ENCODE measurements at regions not wholly inside any gene's neighbourhood (a gene's known extent, or its start where the extent isn't known, plus 50 kb on each side); places are given as distances from the start of the nearest gene placed in this dataset.

DNA sequence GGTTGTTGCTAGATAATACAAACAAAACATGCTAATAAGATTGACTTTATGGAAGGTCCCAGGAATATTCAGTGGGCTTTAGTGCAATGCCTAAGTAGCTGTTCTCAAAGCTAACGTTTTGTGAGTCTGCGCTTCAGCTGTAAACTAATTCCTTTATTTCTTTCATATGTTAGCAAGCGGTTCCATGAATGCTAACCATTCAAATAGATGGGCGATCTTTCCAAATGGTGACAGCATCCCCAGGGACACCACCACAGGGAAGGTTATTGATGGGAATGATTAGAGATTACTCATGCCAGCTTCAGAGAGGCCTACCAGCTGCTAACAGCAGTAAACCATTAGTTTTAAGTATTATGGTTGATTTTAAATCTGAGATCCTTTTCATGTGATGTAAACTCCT lies 405.7 kb upstream of the MCTP2 start:
- no peak for TF ChIP-seq GABPA (IDR thresholded peaks at IDR 0.05; ENCODE audit: low read depth)
- no peak for TF ChIP-seq CTCF (IDR thresholded peaks at IDR 0.05; ENCODE audit: insufficient read depth, low read length)
- no peak for TF ChIP-seq REST (IDR thresholded peaks at IDR 0.05; ENCODE audit: insufficient replicate concordance, low read depth)
- TF ChIP-seq POLR2AphosphoS5 (IDR thresholded peaks at IDR 0.05; ENCODE audit: low read depth): no peak
- TF ChIP-seq SPI1 (IDR thresholded peaks at IDR 0.05; ENCODE audit: borderline replicate concordance, low read depth): no peak

All from HL-60 (cell line).